GM18498 (cell line): ENCODE measurements at regions not wholly inside any gene's neighbourhood (a gene's known extent, or its start where the extent isn't known, plus 50 kb on each side); places are given as distances from the start of the nearest gene placed in this dataset.

Source experiments
- ATAC-seq: cut with Tn5 transposase; IDR thresholded peaks from one replicate; pipeline ENCODE4 v1.9.1; 2021; ENCODE audit warnings: mild to moderate bottlenecking, moderate library complexity; ENCODE audit not compliant: unreplicated experiment

DNA sequence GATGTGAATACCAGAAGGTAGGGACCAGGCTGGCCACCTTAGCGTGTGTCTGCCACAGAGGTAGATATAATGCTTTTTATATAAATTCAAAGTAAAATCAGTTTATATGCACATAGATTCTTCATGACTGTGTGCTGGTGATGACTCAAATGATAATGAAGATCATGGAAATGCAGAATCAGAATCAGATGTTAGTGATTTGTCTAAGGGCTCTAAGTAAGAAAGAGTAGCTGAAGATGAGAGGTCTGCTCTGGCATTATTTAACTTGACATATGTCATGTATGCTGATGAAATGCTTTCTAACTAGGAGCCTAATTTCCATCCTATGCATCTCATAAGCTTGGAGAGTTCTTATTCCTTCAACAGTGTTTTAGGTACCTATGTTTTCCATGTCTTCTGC lies 50.3 kb upstream of the DPH6 start:
- ATAC-seq: no peak

DNA sequence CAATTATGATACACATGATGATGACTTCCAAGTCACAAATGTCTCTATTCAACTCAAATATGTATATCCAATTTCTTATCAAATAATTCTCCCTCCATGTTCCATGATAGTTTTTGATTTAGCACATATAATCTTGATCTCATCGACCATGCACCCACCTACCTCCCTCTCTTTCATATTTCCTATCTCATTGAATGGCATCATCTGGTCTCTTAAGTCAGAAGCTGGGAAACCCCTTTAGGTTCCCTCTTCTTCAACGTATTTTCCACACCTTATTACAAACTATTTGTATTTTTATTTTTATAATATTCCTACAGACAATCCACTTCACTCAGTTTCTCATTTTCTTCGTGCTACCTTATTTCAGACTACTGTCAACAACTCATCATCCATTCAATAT lies 56.9 kb upstream of the DPH6 start:
- ATAC-seq: no peak

DNA sequence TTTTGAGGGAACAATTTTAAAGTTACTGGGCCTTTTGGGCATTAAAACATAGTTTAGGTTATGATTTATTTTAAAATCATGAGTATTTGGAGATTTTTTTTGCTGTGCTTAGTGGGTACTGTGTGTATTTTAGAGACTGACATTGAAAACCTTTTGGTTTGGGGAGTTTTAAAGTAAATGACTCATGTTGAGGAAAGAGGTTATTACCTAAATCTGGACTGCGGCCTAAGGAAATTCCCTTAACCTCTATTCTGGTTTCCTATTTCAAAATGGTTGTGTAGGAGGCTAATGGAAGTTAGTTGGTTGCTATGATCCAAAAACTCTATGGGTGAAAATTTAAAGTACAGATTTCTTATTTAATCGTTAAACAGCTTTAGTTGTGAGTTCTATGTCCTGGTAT lies 57.3 kb upstream of the DPH6 start:
- peak; percentile 68 for ATAC-seq

DNA sequence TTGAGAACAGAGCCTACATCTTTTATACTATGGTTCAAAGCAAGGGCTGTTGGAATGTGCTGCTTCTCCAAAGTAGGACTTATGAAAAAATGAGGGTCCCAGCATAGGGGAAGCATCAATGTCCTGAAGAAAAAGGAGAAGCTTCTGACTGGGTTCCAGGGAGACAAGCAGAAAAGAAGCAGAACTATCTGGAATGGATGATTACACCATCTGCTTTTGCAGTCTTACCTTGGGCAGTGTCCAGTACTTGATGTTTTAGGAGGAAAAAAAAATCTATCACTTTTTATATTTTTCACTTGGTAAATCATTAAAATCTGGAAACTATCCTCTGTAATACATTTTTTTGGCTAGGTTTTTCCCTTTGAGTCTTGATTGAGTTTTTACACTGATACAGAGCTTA lies 57.9 kb upstream of the DPH6 start:
- ATAC-seq: no peak

DNA sequence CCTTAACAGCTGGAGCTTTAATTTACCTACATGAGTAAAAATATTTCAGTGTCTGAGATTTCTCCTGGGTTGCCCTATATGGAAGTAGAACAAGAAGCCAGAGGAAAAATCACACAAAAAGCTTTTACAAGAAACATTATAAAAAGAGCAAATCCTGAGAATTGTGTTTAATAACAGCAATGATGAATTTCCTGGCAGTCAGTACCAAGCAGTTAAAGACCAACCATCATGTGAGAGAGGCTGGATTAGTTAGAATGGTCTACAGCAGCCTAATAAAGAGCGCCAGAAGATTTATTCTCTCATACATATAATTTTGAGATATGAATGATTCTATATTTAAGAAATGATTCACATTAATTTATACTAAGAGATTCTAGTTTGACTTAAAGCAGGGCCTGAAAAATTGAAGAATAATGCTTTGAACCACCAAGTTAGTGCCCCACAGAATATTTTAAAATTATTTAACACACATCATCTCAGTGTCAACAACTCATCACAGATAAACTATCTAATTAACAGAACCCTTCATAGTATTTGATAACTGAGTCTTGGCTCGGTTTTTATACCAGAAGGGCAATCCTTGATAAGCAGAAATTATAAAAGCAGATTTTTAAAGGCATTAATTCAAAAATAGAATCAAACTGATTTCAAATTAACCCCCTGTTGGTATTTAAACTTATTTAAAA lies 59.9 kb upstream of the DPH6 start:
- no peak for ATAC-seq

DNA sequence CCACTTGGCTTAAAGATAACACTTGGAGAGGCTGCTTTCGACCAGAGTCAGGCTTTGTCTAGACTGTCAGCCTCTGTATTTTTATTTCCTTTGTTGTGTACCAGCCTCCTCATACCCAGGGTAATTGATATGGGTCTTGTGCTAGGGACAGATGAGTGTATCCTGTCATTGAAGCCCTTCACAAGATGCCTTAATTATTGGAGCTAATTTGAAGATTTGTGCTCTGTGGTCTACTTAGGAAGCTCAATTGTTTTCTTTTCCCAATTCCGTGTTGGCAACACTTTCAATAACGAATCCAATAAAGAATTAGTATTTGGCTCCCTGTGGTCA lies 60.5 kb upstream of the DPH6 start:
- no peak for ATAC-seq

DNA sequence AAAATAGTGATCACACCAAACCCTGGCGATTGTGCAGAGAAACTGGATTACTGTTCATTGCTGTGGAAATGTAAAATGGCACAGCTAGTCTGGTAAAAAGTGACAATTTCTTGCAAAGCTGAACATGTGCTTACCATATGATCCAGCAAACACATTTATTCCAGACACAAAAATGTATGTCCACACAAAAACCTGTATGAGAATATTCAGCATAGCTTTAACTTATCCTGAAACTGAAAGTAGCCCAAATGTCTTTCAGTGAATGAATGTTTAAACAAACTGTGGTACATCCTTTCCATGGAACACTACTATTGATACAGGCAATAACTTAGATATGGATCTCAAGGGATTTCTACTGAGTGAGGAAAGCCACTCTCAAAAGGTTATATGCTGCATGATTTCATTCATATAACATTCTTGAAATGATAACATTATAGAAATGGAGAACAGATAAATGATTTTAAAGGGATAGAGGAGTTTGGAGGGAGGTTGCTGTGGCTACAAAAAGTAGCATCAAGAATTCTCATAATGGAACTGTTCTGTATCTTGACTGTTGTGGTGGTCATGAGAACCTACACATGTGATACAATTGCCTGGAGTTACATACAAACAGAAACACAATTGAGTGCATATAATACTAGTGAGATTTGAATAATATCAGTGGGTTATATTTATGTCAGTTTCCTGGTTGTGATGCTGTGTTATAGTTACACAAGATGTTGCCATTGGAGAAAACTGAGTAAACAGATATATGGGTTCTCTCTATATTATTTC lies 70.7 kb upstream of the DPH6 start:
- ATAC-seq: no peak

DNA sequence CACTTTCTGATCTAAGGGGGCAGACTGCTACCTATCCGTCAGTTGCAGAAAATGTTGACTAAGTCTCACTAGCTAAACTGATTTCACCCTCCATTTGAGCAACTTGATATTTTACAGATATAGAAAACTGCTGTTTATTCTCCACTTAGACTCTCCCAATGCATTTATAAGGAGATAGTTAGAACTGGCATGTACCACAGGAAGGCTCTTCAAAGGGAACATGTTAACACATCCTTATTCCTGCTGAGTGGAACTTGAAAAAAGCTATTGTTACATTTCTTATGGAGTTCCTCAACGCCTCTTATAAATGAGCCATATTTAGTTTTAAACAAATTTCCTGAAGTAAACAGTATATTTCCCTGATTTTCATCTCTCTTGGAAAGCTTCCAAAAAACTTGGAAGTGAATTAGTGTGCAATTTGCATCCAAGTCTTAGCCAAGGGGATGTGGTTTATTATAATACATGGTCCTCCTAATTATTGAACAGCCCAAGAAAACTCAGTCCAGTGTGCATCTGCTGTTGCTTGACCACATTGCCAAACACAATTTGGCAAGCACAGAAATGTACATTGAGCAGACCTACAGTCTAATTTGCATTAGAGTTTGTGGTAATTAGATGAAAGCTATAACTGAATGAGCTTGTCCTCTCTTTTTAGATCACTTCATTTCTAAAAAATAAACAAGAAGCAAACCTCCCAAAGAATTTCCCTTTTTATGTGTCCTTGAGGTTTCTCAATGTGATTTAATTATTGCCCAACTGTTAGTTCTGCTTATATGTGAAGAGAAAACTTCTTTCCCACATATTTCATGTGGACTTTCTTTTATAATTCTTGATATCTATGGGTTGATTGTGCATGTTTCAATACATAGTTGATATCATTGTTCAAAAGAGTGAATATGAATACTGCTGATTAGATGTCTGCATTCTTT lies 72.6 kb upstream of the DPH6 start:
- ATAC-seq: no peak

DNA sequence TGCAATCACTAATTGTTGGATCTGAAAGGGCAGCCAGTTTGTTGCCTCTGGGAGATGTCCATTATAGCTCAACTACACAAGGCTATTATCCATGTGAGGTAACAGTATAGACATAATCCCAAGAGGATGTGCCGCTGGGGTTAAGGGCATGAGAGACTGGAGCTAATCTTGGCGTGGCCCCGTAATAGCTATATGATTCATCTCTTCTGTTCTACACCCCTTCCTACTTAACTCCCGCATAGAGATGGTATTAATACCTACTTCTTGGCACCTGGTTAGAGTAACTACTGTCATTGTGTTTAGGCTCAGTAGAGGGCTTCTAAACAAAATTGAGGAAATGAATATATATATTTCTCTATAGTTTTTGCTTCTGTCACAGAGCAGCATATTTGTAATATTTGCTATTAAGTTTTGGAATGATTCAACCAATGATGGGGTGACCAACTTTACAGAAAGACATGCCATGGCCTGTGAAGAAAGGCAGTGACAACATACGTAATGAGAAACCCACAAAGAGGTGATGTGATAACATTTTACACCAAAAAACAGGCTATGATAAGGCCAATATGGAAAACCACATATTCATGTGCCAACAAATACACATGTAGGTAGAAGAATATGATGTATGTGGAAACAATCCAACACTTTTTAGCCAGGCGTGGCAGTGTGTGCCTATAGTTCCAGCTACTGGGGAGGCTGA lies 76.8 kb upstream of the DPH6 start:
- ATAC-seq: no peak

DNA sequence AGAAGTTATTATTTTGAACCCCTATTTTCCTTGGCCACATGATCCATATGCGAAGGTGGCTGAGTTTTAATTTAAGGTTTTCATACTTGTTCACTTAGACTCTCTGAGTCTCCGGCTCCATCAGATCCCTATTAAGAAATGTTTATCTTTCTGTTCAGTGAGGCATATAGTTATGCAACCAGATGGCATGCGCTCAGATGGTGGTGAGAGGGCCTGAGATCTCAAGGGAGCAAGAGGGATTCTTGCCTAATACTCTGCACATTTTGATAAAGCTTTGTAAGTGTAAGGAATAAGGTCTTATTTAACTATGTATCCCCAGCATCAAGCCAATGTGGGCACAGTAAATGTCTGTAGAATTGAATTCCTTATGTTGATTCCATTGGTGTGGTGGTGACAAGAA lies 78.9 kb upstream of the DPH6 start:
- no peak for ATAC-seq

DNA sequence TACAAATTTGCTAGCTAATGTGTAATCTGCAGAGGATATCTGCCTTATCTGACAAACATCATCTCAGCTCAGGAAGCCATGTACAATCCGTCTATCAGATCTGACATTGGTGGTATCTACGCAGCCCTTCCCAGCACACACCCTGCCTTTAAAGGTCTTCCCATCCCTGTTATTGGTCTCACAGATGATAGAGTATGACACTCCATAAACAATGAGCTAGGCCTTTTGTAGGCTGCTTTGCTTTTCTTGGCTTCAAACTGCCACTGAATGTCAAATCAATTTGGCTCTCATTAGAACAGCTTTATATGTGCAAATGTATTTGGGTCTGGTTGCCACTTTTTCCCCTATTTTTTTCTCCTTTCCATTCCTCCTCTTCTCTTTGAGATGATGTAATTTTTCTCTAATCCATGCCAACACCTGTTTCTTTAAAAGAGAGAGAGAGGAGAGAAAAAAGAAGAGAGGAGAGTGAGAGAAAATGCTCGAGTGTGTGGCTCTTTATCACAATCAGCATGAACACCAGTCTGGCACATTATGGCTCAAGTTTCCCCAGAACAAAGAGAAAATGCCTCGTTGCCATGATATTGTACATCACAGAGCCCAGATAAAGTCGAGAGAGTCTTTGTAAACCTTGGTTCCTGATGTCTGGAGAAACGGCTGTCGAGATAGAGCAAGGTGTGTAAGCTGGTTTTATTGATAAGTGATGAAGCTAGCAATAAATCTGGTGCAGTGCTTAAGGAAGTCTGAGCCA lies 80.8 kb upstream of the DPH6 start:
- no peak for ATAC-seq

DNA sequence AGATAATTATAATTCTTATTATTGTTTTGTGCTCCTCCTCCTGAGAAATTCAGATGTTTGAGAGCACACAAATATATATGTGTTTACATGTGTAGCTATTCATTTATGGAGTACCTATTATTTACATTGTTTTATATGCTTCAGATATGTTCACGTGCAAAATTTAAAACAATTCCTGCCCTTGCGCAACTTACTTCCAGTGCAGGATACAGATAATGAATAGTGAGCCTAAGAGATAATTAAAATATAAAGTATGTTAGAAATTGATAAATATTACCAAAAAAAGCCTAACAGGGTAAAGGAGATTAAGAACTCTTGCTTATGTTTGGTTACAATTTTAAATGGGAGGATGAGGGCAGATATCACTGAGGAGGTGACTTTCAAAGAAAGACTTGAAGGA lies 81.7 kb upstream of the DPH6 start:
- no peak for ATAC-seq

DNA sequence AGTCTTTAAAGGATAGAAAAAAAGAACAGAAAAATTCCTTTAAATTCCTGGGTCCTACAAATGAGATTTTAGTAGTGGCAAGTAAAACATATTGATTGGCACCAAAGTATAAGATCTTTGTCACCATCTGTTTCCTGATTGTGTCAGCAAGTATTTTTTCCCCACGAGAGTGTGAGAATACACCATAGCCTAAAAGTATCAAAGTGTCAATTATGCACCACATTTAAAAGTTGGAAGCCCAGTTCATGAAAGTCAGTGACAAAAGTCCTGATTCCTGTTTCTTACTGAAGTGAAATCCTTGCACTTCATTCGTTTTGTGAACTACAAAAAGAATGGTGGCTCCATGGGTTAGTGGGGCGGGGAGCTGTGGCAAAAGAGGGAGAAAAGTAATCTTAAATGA lies 83.8 kb upstream of the DPH6 start:
- no peak for ATAC-seq

DNA sequence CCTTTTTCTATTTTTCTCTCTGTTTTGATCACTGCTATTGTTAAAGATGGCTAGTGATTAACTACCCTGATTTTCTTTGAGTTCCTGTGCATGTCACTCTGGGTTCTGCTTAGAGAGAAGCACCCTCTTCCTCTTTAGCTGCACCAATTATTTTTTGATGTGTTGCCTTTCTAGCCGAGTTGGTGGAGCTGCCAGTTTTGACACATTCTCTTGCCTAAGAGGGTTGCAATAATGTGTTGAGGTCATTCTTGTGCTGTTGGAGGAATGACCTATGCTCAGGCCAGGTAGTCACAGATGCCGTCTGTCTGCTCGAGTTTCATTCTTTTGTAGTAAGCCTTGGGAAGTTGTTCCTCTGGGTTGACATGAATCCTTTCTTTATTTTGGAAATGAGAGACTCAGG lies 84.6 kb upstream of the DPH6 start:
- no peak for ATAC-seq

DNA sequence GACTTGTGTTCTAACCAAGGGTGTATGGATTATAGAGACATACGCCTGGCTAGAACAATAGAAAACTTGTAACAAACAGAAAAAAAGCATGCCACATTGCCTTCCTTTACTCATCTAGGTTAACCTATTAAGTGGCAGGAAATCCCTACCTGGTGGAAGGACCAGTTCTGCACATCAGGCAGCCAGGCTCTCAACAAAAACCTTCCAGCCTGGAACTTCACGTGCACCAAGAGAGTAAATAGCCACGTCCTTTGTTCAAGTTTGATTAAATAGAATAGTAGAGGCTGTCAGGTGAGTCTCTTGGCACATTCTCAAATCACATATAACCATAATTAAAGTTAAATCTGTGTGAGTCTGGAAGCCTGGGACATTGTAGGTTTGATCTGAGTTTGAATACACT lies 85.0 kb upstream of the DPH6 start:
- no peak for ATAC-seq

DNA sequence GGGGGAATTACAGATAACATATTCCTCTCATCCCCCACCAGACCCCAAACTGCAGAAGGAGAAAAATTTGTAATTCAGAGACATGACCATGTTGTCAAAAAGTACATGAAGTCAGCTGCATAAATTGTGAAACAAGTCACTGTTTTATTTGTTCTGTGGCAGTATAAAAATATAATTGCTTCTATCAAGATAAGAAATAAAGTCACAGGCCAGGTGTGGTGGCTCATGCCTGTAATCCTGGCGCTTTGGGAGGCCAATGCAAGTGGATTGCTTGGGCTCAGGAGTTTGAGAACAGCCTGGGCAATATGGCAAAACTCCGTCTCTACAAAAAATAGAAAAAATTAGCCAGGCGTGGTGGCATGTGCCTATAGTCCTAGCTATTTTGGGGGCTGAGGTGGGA lies 87.7 kb upstream of the DPH6 start:
- no peak for ATAC-seq

DNA sequence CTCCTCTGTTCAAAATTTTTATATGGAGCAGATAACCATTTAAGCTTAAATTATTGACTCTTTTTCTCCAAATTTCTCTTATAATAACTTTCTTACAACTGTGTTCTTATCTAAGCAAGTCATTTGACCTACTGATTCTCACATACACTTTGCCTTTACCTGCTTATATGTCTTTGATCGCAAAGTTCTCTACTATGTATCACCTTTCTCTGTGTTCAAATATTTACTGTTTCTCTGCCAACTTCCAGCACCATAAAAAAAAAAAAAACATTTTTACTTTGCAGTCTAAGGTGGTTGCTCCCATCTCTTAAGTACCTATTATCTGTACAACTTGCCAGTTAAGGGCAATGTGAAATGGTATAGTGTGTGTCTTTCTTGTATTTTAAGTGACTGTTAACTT lies 100.8 kb upstream of the DPH6 start:
- no peak for ATAC-seq

DNA sequence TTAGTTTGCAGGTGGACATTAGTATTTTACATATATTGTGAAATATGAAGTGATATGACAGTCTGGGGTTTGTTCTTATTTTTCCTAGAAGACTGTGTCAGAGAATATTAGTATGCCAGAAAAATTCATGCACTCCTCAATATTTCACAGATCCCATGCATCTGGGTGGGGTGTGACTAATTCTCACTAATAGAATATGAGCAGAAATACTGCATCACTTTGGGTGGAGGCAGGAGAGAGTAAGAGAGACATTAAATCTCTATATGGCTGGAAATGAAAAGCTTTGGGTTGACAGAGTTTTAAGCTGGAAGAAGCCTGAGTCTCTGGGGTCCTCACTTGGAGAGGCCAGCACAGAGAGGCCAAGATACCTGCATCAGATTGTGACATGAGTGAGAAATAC lies 101.3 kb upstream of the DPH6 start:
- ATAC-seq: no peak

DNA sequence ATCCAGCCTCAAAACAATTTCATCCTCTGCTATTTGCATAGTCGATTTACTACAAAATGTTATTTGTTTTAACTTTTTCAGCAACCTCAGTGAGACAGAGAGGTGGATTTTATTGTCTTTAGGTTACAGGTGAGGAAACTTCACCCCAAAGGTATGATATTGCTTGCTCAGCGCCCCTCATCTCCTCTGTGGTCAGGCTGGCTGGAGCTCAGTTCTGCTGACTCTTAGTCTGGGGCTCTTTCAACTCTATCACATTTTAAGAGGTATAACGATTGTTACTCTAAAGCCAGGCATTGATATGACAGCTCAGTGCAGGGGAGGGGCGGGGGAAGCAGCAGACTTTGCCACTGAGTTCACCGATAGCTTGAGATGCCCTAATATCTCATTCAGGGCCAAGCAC lies 103.0 kb upstream of the DPH6 start:
- ATAC-seq: no peak

DNA sequence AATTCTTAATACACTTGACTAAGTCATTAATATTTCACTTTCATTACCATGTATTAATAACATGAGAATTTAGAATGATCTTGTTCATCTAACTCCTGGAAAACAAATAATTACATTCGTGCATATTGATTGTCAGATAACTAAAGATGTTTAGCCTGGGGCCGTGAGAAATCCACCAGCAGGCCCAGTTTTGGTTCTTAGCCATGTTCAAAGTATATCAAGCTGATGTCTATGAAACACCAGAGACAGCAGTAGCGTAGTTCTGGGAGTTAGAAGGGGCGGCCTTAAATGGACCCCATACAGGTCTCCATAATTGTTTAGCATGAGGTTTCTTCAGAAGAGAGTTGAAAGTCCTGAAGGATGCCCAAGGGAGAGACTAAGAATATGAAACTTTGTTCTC lies 103.6 kb upstream of the DPH6 start:
- no peak for ATAC-seq

DNA sequence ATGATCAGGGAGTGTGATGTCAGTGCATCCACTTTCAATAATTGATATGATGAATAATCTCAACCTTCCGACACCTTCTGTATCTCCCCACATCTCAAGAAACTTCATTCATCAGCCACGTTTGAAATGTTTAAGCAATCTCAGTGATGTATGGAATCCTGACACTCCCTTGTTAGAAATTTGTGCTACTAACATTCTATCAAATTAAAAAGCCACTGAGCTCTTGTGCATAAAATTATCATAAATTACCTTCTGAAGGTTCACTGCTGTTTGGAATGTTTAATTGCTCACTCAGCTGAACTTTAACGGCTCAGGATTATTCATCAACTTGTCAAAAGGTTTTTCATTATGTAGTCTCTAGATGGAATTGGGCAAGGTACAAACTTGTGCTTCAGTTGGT lies 108.4 kb upstream of the DPH6 start:
- ATAC-seq: no peak
